ENCODE measurements at regions not wholly inside any gene's neighbourhood (a gene's known extent, or its start where the extent isn't known, plus 50 kb on each side); places are given as distances from the start of the nearest gene placed in this dataset.

GRCh38 chr3:111418391-111418790, 123.6 kb upstream of the CD96 start:
- no peak overlapping the region for H3K27ac ChIP-seq
- no peak overlapping the region for H3K4me3 ChIP-seq
- H3K36me3 ChIP-seq, result no peaks in the 10 kb centered on the region
- DNase-seq (ENCODE audit: low read depth in 1 of 2, low spot score in 1 of 2), result no peak
- no peak for TF ChIP-seq CTCF (IDR thresholded peaks at IDR 0.05; ENCODE audit: low read depth, low read length)
- H3K9me3 ChIP-seq (ENCODE audit: low read depth), result no peaks in the 10 kb centered on the region
- no peaks in the 10 kb centered on the region for H3K4me1 ChIP-seq (ENCODE audit: low read depth)
- H3K27me3 ChIP-seq, result no peaks in the 10 kb centered on the region

DNA sequence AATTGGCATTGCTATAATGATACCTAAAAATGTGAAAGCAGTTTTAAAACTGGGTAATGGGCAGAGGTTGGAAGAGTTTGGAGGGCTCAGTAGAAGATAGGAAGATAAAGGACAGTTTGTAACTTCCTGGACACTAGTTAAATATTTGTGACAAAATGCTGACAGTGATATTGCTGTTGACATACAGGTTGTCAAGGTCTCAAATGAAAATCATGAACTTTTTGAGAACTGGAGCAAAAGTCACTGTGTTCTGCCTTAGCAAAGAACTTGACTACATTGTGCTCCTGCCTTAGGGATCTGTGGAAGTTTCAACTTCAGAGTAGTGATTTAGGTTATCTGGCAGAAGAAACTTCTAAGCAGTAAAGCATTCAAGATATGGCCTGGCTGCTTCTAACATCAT, 113.7 kb upstream of the CD96 start:
- Histone ChIP-seq H3K27me3 (no peaks in the 10 kb centered on the region), H3K4me1 (ENCODE audit: low read depth) (no peaks in the 10 kb centered on the region), H3K4me3 (no peak overlapping the region), H3K9me3 (ENCODE audit: low read depth) (no peaks in the 10 kb centered on the region), H3K27ac (no peak overlapping the region), H3K36me3 (no peaks in the 10 kb centered on the region)
- no peak for DNase-seq (ENCODE audit: low read depth in 1 of 2, low spot score in 1 of 2)
- no peak for TF ChIP-seq CTCF (IDR thresholded peaks at IDR 0.05; ENCODE audit: low read depth, low read length)

- TF ChIP-seq CTCF (IDR thresholded peaks at IDR 0.05; ENCODE audit: low read depth, low read length), result no peak
- Histone ChIP-seq H3K9me3 (ENCODE audit: low read depth) (no peaks in the 10 kb centered on the region), H3K36me3 (no peaks in the 10 kb centered on the region), H3K4me1 (ENCODE audit: low read depth) (no peaks in the 10 kb centered on the region), H3K27ac (no peak overlapping the region), H3K4me3 (no peak overlapping the region), H3K27me3 (no peaks in the 10 kb centered on the region)
- no peak for DNase-seq (ENCODE audit: low read depth in 1 of 2, low spot score in 1 of 2)
Observed at GRCh38 chr3:111434941-111435622, 106.9 kb upstream of the CD96 start.

- H3K27ac ChIP-seq, result no peak overlapping the region
Observed at GRCh38 chr3:111438283-111438682, 103.7 kb upstream of the CD96 start.

GRCh38 chr3:111454551-111454950, 87.4 kb upstream of the CD96 start:
- H3K4me1 ChIP-seq (ENCODE audit: low read depth), result no peaks in the 10 kb centered on the region
- H3K4me3 ChIP-seq, result no peak overlapping the region

More at GRCh38 chr3:111438283-111438682, 103.7 kb upstream of the CD96 start:
- H3K9me3 ChIP-seq (ENCODE audit: low read depth), result no peaks in the 10 kb centered on the region
- no peak for DNase-seq (ENCODE audit: low read depth in 1 of 2, low spot score in 1 of 2)
- no peaks in the 10 kb centered on the region for H3K36me3 ChIP-seq
- TF ChIP-seq CTCF (IDR thresholded peaks at IDR 0.05; ENCODE audit: low read depth, low read length), result no peak
- H3K4me1 ChIP-seq (ENCODE audit: low read depth), result no peaks in the 10 kb centered on the region
- no peaks in the 10 kb centered on the region for H3K27me3 ChIP-seq
- no peak overlapping the region for H3K4me3 ChIP-seq

More at GRCh38 chr3:111454551-111454950, 87.4 kb upstream of the CD96 start:
- no peak overlapping the region for H3K27ac ChIP-seq
- no peak for TF ChIP-seq CTCF (IDR thresholded peaks at IDR 0.05; ENCODE audit: low read depth, low read length)
- no peaks in the 10 kb centered on the region for H3K9me3 ChIP-seq (ENCODE audit: low read depth)
- no peaks in the 10 kb centered on the region for H3K36me3 ChIP-seq
- no peaks in the 10 kb centered on the region for H3K27me3 ChIP-seq
- no peak for DNase-seq (ENCODE audit: low read depth in 1 of 2, low spot score in 1 of 2)

Data from cardiac muscle cell (in vitro differentiated cells and primary cell).